ENCODE measurements at regions not wholly inside any gene's neighbourhood (a gene's known extent, or its start where the extent isn't known, plus 50 kb on each side); places are given as distances from the start of the nearest gene placed in this dataset.
A peak's percentile ranks its signal among the peaks of the same experiment; 100 is the strongest.

DNA sequence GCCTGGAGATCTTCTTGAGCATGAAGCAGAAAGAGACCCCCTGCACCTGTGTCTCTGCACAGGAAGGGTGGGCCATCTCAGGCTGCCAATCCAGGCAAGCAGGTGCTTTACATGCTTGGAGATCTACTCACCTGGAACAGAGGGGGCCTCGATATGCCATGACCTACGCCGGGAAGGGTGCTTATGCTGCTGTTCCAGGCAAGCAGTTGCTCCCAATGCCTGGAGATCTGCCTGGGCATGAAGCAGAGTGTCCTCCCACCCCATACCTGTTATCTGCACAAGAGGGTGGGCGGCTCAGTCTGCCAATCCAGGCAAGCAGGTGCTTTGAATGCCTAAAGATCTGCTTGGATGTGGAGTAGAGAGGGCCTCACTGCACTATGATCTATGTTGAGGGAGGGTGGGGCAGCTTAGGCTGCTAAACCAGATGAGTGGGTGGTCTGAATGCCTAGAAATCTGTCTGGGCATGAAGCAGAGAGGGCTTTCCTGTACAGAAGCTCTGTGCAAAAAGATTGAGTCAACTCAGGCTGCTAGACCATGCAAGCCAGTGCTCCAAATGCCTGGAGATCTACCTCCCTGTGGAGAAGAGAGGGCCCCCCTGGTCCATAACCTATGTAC lies 104.5 kb upstream of the QRFPR start:
- no peak for DNase-seq
- BruUV-seq (replicated peaks): no TSS peak
- Mint-ChIP-seq H3K9me3 (ENCODE audit: low read depth, unreplicated experiment) (no peaks in the 10 kb centered on the region), H3K4me3 (ENCODE audit: low read depth, unreplicated experiment) (no peak overlapping the region), H3K4me1 (ENCODE audit: low read depth, unreplicated experiment) (no peaks in the 10 kb centered on the region), H3K27ac (ENCODE audit: unreplicated experiment) (no peak overlapping the region), H3K36me3 (ENCODE audit: insufficient read depth, unreplicated experiment) (no peaks in the 10 kb centered on the region), H3K27me3 (ENCODE audit: unreplicated experiment) (no peaks in the 10 kb centered on the region)
- intact Hi-C loops (cut with micrococcal nuclease; ENCODE audit: unreplicated experiment): no loop called here
- TF ChIP-seq, protein P1, sequence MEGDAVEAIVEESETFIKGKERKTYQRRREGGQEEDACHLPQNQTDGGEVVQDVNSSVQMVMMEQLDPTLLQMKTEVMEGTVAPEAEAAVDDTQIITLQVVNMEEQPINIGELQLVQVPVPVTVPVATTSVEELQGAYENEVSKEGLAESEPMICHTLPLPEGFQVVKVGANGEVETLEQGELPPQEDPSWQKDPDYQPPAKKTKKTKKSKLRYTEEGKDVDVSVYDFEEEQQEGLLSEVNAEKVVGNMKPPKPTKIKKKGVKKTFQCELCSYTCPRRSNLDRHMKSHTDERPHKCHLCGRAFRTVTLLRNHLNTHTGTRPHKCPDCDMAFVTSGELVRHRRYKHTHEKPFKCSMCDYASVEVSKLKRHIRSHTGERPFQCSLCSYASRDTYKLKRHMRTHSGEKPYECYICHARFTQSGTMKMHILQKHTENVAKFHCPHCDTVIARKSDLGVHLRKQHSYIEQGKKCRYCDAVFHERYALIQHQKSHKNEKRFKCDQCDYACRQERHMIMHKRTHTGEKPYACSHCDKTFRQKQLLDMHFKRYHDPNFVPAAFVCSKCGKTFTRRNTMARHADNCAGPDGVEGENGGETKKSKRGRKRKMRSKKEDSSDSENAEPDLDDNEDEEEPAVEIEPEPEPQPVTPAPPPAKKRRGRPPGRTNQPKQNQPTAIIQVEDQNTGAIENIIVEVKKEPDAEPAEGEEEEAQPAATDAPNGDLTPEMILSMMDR (IDR thresholded peaks at IDR 0.05; ENCODE audit: unreplicated experiment): no peak
- CTCF ChIA-PET: no interaction called here

DNA sequence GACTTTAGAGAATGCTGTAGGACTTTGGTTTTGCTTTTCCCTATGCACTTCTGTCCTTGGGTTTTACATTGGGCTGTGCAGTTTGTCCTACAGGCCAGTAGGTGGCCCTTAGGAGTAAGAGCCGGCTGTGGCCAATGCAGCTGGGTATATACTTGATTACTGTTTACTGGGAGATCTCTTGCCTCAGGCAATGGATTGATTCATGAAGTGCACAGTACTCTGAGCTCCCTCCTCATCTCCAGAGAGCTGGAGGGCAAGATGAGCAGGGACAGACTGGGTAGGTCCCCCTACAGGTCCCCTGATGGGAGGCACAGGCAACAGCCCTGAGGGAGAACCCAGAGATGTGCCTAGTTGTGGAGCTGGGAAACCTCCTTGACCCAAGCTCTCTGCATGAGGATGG lies 103.8 kb upstream of the QRFPR start:
- intact Hi-C loops (cut with micrococcal nuclease; ENCODE audit: unreplicated experiment): no loop called here
- Mint-ChIP-seq H3K4me3 (ENCODE audit: low read depth, unreplicated experiment) (no peak overlapping the region), H3K36me3 (ENCODE audit: insufficient read depth, unreplicated experiment) (no peaks in the 10 kb centered on the region), H3K9me3 (ENCODE audit: low read depth, unreplicated experiment) (no peaks in the 10 kb centered on the region), H3K27me3 (ENCODE audit: unreplicated experiment) (no peaks in the 10 kb centered on the region), H3K4me1 (ENCODE audit: low read depth, unreplicated experiment) (no peaks in the 10 kb centered on the region), H3K27ac (ENCODE audit: unreplicated experiment) (no peak overlapping the region)
- CTCF ChIA-PET: no interaction called here
- TF ChIP-seq, protein P1 (IDR thresholded peaks at IDR 0.05; ENCODE audit: unreplicated experiment): peak; percentile 46
- BruUV-seq (replicated peaks): no TSS peak
- DNase-seq: peak; percentile 19

DNA sequence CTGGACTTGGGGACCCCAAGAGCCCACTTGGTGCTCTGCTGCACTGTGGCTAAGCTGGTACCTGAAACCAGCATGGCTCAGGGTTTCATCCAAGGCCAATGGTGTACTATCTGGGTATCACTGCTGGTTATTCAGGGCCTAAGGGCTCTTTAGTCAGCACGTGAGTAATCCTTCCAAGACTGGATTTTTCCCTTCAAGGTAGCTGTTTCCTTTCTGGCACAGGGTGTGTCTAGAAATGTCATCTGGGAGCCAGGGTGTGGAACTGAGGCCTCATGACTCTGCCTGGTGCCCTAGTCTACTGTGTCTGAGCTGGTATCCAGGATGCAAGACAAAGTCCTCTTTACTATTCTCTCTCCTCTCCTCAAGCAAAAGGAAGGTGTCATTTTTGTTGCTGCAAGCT lies 99.0 kb upstream of the QRFPR start:
- TF ChIP-seq, protein P1 (IDR thresholded peaks at IDR 0.05; ENCODE audit: unreplicated experiment): no peak
- intact Hi-C loops (cut with micrococcal nuclease; ENCODE audit: unreplicated experiment): no loop called here
- Mint-ChIP-seq H3K4me1 (ENCODE audit: low read depth, unreplicated experiment) (no peaks in the 10 kb centered on the region), H3K9me3 (ENCODE audit: low read depth, unreplicated experiment) (peaks cover 2% of the 10 kb centered on the region), H3K36me3 (ENCODE audit: insufficient read depth, unreplicated experiment) (no peaks in the 10 kb centered on the region), H3K27me3 (ENCODE audit: unreplicated experiment) (no peaks in the 10 kb centered on the region), H3K4me3 (ENCODE audit: low read depth, unreplicated experiment) (no peak overlapping the region), H3K27ac (ENCODE audit: unreplicated experiment) (no peak overlapping the region)
- DNase-seq: no peak
- CTCF ChIA-PET: interaction anchor here (0.8 kb wide), 1 partner anchor 10 kb away, joined by 3 read pairs; no protein-coding TSS in a partner anchor
- BruUV-seq (replicated peaks): no TSS peak

DNA sequence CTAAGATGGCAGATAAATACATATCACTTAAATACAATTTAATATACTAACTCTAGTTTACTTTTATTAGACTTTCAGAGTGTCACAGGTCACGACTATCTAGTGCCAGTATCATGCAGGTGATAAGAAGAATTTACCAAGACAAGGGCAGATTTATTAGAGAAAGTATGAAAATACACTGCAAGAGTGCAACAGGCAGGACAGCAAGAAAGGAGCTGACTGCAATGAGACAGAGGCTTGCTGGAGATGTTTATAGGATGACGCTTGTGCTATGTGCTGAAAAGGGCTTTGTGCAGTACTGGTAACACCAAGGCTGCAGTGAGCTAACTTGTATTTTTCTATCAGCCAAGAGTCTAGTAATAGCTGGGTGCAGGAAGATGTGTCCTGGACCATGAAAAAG lies 96.7 kb upstream of the QRFPR start:
- H3K4me3 Mint-ChIP-seq (ENCODE audit: low read depth, unreplicated experiment): no peak overlapping the region
- no peaks in the 10 kb centered on the region for H3K4me1 Mint-ChIP-seq (ENCODE audit: low read depth, unreplicated experiment)
- no peaks in the 10 kb centered on the region for H3K36me3 Mint-ChIP-seq (ENCODE audit: insufficient read depth, unreplicated experiment)
- no peaks in the 10 kb centered on the region for H3K27me3 Mint-ChIP-seq (ENCODE audit: unreplicated experiment)
- no TSS peak for BruUV-seq (replicated peaks)
- DNase-seq: no peak
- peaks cover 2% of the 10 kb centered on the region for H3K9me3 Mint-ChIP-seq (ENCODE audit: low read depth, unreplicated experiment)
- H3K27ac Mint-ChIP-seq (ENCODE audit: unreplicated experiment): no peak overlapping the region
- TF ChIP-seq, protein P1 (IDR thresholded peaks at IDR 0.05; ENCODE audit: unreplicated experiment): no peak
- intact Hi-C loops (cut with micrococcal nuclease; ENCODE audit: unreplicated experiment): no loop called here
- CTCF ChIA-PET: no interaction called here
